GM19438 (cell line): ENCODE measurements at regions not wholly inside any gene's neighbourhood (a gene's known extent, or its start where the extent isn't known, plus 50 kb on each side); places are given as distances from the start of the nearest gene placed in this dataset.
A peak's percentile ranks its signal among the peaks of the same experiment; 100 is the strongest.

Experiments used
- ATAC-seq: cut with Tn5 transposase; IDR thresholded peaks from one replicate; pipeline ENCODE4 v1.9.1; 2021; ENCODE audit warnings: low read depth; ENCODE audit not compliant: unreplicated experiment

- ATAC-seq, result peak; percentile 44
Observed at GRCh38 chr1:234699795-234700665, 90.1 kb upstream of the IRF2BP2 start.

GRCh38 chr1:234698686-234699085 lies 88.7 kb upstream of the IRF2BP2 start:
- ATAC-seq, result no peak

GRCh38 chr1:234697741-234698140 lies 87.8 kb upstream of the IRF2BP2 start:
- no peak for ATAC-seq

- no peak for ATAC-seq
Observed at GRCh38 chr1:234697015-234697414, 87.0 kb upstream of the IRF2BP2 start.

- ATAC-seq, result peak; percentile 74
Observed at GRCh38 chr1:234696148-234696576, 86.2 kb upstream of the IRF2BP2 start.

GRCh38 chr1:234694661-234695060 lies 84.7 kb upstream of the IRF2BP2 start:
- no peak for ATAC-seq

GRCh38 chr1:234692966-234693580 lies 83.1 kb upstream of the IRF2BP2 start:
- no peak for ATAC-seq

- no peak for ATAC-seq
Observed at GRCh38 chr1:234691567-234691966, 81.6 kb upstream of the IRF2BP2 start.

- no peak for ATAC-seq
Observed at GRCh38 chr1:234690872-234691271, 80.9 kb upstream of the IRF2BP2 start.

- no peak for ATAC-seq
Observed at GRCh38 chr1:234689236-234689635, 79.3 kb upstream of the IRF2BP2 start.

- ATAC-seq, result no peak
Observed at GRCh38 chr1:234687011-234687410, 77.0 kb upstream of the IRF2BP2 start.

- no peak for ATAC-seq
Observed at GRCh38 chr1:234686035-234686434, 76.1 kb upstream of the IRF2BP2 start.

GRCh38 chr1:234684856-234685255 lies 74.9 kb upstream of the IRF2BP2 start:
- ATAC-seq, result no peak

GRCh38 chr1:234683861-234684632 lies 74.1 kb upstream of the IRF2BP2 start:
- no peak for ATAC-seq

- ATAC-seq, result no peak
Observed at GRCh38 chr1:234683127-234683860, 73.3 kb upstream of the IRF2BP2 start.

- ATAC-seq, result no peak
Observed at GRCh38 chr1:234681990-234682389, 72.0 kb upstream of the IRF2BP2 start.

- no peak for ATAC-seq
Observed at GRCh38 chr1:234681065-234681464, 71.1 kb upstream of the IRF2BP2 start.

- ATAC-seq, result no peak
Observed at GRCh38 chr1:234680331-234680904, 70.4 kb upstream of the IRF2BP2 start.

- peak; percentile 82 for ATAC-seq
Observed at GRCh38 chr1:234676103-234676594, 66.2 kb upstream of the IRF2BP2 start.

GRCh38 chr1:234675572-234675971 lies 65.6 kb upstream of the IRF2BP2 start:
- no peak for ATAC-seq
